Mucosa of stomach (tissue), 1 donor: ENCODE measurements at regions not wholly inside any gene's neighbourhood (a gene's known extent, or its start where the extent isn't known, plus 50 kb on each side); places are given as distances from the start of the nearest gene placed in this dataset.
"Not testable (repeated sequence)": the region's sequence is repeated elsewhere in the genome, so short reads cannot be mapped to it uniquely, and the experiment has no call there.

Source experiments
- H3K27me3 ChIP-seq: one replicate; pipeline ENCODE4 v1.7.0; 2013; ENCODE audit warnings: mild to moderate bottlenecking, low read length; ENCODE audit not compliant: control insufficient read depth, insufficient read depth
- H3K36me3 ChIP-seq: one replicate; pipeline ENCODE4 v1.7.0; 2013; ENCODE audit warnings: low read length; ENCODE audit not compliant: control insufficient read depth, insufficient read depth
- H3K4me1 ChIP-seq: one replicate; pipeline ENCODE4 v1.7.0; 2013; ENCODE audit warnings: mild to moderate bottlenecking, low read length; ENCODE audit not compliant: control insufficient read depth, insufficient read depth
- H3K4me3 ChIP-seq: one replicate; pipeline ENCODE4 v1.7.0; 2013; ENCODE audit warnings: low read length
- H3K9ac ChIP-seq: one replicate; pipeline ENCODE4 v1.7.0; 2013; ENCODE audit warnings: mild to moderate bottlenecking, low read length, moderate library complexity
- H3K9me3 ChIP-seq: one replicate; pipeline ENCODE4 v1.7.0; 2013; ENCODE audit warnings: mild to moderate bottlenecking, low read length, moderate library complexity; ENCODE audit not compliant: control insufficient read depth
- donor health status: Pancreatic carcinoma.

GRCh38 chr15:77898811-77899730, 178.4 kb downstream of the TBC1D2B start:
- no peaks in the 10 kb centered on the region for H3K9me3 ChIP-seq
- H3K36me3 ChIP-seq = no peaks in the 10 kb centered on the region
- H3K4me3 ChIP-seq = no peak overlapping the region
- H3K9ac ChIP-seq = no peak overlapping the region
- peaks cover 3% of the 10 kb centered on the region for H3K27me3 ChIP-seq
- H3K4me1 ChIP-seq = no peaks in the 10 kb centered on the region

DNA sequence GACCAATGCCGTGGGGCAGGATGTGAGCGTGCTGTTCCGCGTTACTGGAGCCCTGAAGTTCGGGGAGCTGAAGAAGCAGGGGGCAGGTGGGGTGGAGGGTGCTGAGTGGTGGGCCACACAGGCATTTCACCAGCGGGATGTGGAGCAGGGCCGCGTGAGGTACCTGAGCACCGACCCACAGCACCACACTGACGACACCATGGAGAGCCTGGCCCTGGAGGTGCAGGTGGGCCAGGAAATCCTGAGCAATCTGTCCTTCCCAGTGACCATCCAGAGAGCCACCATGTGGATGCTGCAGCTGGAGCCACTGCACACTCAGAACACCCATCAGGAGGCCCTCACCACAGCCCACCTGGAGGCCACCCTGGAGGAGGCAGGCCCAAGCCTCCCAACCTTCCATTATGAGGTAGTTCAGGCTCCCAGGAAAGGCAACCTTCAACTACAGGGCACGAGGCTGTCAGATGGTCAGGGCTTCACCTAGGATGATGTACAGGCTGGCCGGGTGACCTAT, 179.6 kb downstream of the TBC1D2B start:
- Histone ChIP-seq H3K9ac (no peak overlapping the region), H3K36me3 (no peaks in the 10 kb centered on the region), H3K9me3 (no peaks in the 10 kb centered on the region), H3K4me3 (no peak overlapping the region), H3K4me1 (no peaks in the 10 kb centered on the region), H3K27me3 (peaks cover 3% of the 10 kb centered on the region)

GRCh38 chr15:77897113-77897895, 180.2 kb downstream of the TBC1D2B start:
- not testable (repeated sequence) for H3K9ac ChIP-seq, H3K27me3 ChIP-seq, H3K36me3 ChIP-seq, H3K4me1 ChIP-seq, H3K4me3 ChIP-seq, H3K9me3 ChIP-seq

GRCh38 chr15:77896147-77897112, 181.1 kb downstream of the TBC1D2B start:
- not testable (repeated sequence) for H3K4me1 ChIP-seq, H3K27me3 ChIP-seq, H3K9ac ChIP-seq, H3K36me3 ChIP-seq, H3K9me3 ChIP-seq, H3K4me3 ChIP-seq

DNA sequence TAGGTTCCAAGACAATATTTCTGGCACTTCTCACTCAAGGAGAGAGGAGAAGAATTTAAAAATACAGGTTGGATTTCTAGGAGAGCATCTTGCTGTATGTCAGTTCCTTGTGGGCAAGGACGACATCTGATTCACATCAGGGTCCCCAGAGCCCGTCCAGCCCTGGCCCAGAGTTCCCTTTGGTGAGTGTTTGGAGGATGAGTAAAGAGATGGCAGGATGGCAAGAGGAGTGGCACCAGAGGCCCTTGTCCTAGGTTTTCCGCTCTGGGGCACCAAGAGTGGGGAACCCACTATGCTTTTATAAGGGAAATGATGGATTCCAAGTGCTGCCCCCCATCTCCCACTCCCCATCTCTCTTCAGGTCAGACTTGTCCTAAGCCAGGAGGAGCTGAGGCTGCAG, 181.8 kb downstream of the TBC1D2B start:
- Histone ChIP-seq H3K36me3 (no peaks in the 10 kb centered on the region), H3K27me3 (no peaks in the 10 kb centered on the region), H3K4me3 (no peak overlapping the region), H3K9me3 (no peaks in the 10 kb centered on the region), H3K9ac (no peak overlapping the region), H3K4me1 (no peaks in the 10 kb centered on the region)

DNA sequence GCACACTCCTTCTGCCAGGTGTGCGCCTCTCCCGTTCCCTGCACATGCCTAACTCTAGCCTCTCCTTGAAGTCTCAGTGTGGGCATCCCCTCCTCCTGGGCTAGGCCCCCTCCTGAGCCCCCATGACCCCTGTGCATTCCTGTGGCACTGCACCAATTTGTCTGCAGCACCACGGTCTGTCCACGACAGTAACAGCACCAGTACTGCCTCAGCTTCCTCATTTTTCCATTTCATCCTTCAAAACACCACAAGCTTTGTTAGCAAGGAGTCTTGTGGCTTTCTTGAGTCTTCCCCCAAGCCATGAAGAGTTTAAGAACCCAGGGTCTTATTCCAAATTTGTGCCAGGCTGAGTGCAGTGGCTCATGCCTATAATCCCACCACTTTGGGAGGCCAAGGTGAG, 182.4 kb downstream of the TBC1D2B start:
- not testable (repeated sequence) for H3K36me3 ChIP-seq, H3K4me3 ChIP-seq, H3K9me3 ChIP-seq, H3K4me1 ChIP-seq, H3K27me3 ChIP-seq, H3K9ac ChIP-seq

GRCh38 chr15:77893671-77894640, 183.6 kb downstream of the TBC1D2B start:
- H3K27me3 ChIP-seq, H3K4me1 ChIP-seq, H3K4me3 ChIP-seq, H3K9me3 ChIP-seq, H3K9ac ChIP-seq, H3K36me3 ChIP-seq: not testable (repeated sequence)

DNA sequence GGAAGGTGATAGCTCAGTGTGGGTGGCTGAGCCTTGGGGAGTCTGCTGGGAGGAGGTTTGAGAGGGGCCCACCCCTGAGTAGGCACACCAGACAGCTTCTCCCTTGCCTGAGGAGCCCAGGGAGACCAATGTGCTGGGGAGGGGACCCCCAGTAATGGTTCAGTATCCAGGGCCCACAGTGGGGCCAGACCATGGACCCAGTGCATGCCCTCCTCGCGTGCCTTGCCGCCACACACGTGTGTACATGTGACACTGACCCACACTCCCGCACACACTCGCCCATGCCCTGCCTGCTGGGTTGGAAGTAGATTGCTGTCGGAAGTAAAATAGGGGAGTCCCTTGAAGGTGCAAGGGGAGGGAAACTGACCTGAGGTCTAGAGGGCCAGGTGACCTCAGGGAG, 184.3 kb downstream of the TBC1D2B start:
- H3K9ac ChIP-seq, H3K27me3 ChIP-seq: not testable (repeated sequence)

DNA sequence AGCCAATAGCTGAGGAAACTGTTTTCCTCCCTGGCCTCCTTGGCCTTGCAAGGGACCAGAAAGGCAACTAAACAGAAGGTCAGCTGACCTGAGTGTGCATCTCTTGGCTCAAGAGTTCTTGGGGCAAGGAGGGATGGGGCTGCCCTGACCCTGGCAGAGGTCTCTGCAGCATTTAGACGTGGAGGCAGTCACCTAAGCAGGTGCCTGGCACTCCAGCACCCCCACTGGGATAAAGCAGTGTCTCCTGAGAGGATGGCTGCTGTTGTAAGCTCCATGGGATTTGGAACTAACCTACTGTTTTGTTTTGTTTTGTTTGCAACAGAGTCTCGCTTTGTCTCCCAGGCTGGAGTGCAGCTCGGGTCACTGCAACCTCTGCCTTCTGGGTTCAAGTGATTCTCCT, 185.2 kb downstream of the TBC1D2B start:
- Histone ChIP-seq H3K27me3 (no peaks in the 10 kb centered on the region), H3K4me3 (no peak overlapping the region), H3K9ac (no peak overlapping the region), H3K4me1 (no peaks in the 10 kb centered on the region), H3K36me3 (no peaks in the 10 kb centered on the region), H3K9me3 (no peaks in the 10 kb centered on the region)

More for the DNA sequence above, 184.3 kb downstream of the TBC1D2B start:
- H3K4me1 ChIP-seq, H3K9me3 ChIP-seq, H3K36me3 ChIP-seq, H3K4me3 ChIP-seq: not testable (repeated sequence)

GRCh38 chr15:77891862-77892261, 185.6 kb downstream of the TBC1D2B start:
- H3K4me1 ChIP-seq, H3K9ac ChIP-seq, H3K9me3 ChIP-seq, H3K36me3 ChIP-seq, H3K27me3 ChIP-seq, H3K4me3 ChIP-seq: not testable (repeated sequence)
